GM19023 (cell line): ENCODE measurements at regions not wholly inside any gene's neighbourhood (a gene's known extent, or its start where the extent isn't known, plus 50 kb on each side); places are given as distances from the start of the nearest gene placed in this dataset.

ENCODE experiments used
- ATAC-seq: cut with Tn5 transposase; IDR thresholded peaks from one replicate; pipeline ENCODE4 v1.9.1; 2021; ENCODE audit warnings: mild to moderate bottlenecking, moderate library complexity; ENCODE audit not compliant: unreplicated experiment

- ATAC-seq, result no peak
Observed at GRCh38 chr20:6501061-6501460, 266.4 kb upstream of the BMP2 start.

GRCh38 chr20:6499566-6499965 lies 267.9 kb upstream of the BMP2 start:
- ATAC-seq, result no peak

- ATAC-seq, result no peak
Observed at GRCh38 chr20:6496874-6497273, 270.6 kb upstream of the BMP2 start.

GRCh38 chr20:6495907-6496306 lies 271.6 kb upstream of the BMP2 start:
- ATAC-seq, result no peak

- no peak for ATAC-seq
Observed at GRCh38 chr20:6492271-6493055, 275.0 kb upstream of the BMP2 start.

GRCh38 chr20:6490849-6491248 lies 276.6 kb upstream of the BMP2 start:
- no peak for ATAC-seq

- ATAC-seq, result no peak
Observed at GRCh38 chr20:6489361-6490171, 277.9 kb upstream of the BMP2 start.

GRCh38 chr20:6485351-6485750 lies 282.1 kb upstream of the BMP2 start:
- no peak for ATAC-seq

- ATAC-seq, result no peak
Observed at GRCh38 chr20:6483727-6484126, 283.8 kb upstream of the BMP2 start.

GRCh38 chr20:6482486-6482885 lies 285.0 kb upstream of the BMP2 start:
- ATAC-seq, result no peak

- ATAC-seq, result no peak
Observed at GRCh38 chr20:6480328-6481200, 286.9 kb upstream of the BMP2 start.

- ATAC-seq, result no peak
Observed at GRCh38 chr20:6473197-6473596, 294.3 kb upstream of the BMP2 start.

GRCh38 chr20:6471871-6472270 lies 295.6 kb upstream of the BMP2 start:
- ATAC-seq, result no peak

GRCh38 chr20:6471110-6471647 lies 296.3 kb upstream of the BMP2 start:
- ATAC-seq, result no peak

- no peak for ATAC-seq
Observed at GRCh38 chr20:6469695-6470094, 297.8 kb upstream of the BMP2 start.

GRCh38 chr20:6468423-6469116 lies 298.9 kb upstream of the BMP2 start:
- no peak for ATAC-seq

GRCh38 chr20:6467562-6467961 lies 299.9 kb upstream of the BMP2 start:
- ATAC-seq, result no peak

- no peak for ATAC-seq
Observed at GRCh38 chr20:6466075-6466810, 301.2 kb upstream of the BMP2 start.

- no peak for ATAC-seq
Observed at GRCh38 chr20:6450841-6451240, 316.6 kb upstream of the BMP2 start.

- ATAC-seq, result no peak
Observed at GRCh38 chr20:6440443-6440799, 317.6 kb upstream of the FERMT1 start.
